ENCODE measurements at regions not wholly inside any gene's neighbourhood (a gene's known extent, or its start where the extent isn't known, plus 50 kb on each side); places are given as distances from the start of the nearest gene placed in this dataset.
"Not testable (repeated sequence)": the region's sequence is repeated elsewhere in the genome, so short reads cannot be mapped to it uniquely, and the experiment has no call there.

DNA sequence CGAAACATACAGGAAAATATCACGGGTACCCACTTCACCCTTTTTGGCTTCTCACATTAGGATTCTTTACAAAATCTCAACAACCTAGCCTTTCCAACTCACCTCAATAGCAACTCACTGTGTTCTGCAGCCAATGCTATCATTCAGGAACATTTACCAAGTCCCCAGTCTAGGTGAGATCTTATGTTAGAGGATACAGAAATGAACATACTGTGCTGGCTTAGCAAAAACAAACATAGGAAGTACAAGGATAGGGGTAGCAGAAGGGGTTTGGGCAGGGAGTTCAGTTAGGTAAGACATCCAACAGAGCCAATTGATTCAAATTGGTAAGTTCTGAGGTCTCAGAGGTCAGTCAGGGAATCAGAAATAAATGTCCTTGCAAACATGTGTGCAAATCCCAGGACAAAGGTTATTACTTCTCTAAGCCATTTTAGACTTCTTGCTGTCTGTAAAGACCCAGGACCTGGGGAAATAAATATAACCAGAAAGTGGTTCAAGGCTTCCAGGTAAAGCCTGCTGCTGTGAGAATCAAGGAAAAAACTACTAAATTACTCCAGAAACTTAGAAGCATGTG, 556.3 kb upstream of the CHAC2 start:
- TF ChIP-seq, protein P1, sequence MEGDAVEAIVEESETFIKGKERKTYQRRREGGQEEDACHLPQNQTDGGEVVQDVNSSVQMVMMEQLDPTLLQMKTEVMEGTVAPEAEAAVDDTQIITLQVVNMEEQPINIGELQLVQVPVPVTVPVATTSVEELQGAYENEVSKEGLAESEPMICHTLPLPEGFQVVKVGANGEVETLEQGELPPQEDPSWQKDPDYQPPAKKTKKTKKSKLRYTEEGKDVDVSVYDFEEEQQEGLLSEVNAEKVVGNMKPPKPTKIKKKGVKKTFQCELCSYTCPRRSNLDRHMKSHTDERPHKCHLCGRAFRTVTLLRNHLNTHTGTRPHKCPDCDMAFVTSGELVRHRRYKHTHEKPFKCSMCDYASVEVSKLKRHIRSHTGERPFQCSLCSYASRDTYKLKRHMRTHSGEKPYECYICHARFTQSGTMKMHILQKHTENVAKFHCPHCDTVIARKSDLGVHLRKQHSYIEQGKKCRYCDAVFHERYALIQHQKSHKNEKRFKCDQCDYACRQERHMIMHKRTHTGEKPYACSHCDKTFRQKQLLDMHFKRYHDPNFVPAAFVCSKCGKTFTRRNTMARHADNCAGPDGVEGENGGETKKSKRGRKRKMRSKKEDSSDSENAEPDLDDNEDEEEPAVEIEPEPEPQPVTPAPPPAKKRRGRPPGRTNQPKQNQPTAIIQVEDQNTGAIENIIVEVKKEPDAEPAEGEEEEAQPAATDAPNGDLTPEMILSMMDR (IDR thresholded peaks at IDR 0.05) = no peak
- TF ChIP-seq POLR2A (IDR thresholded peaks at IDR 0.05) = no peak
- no peak overlapping the region for H3K4me3 ChIP-seq (ENCODE audit: low read depth, poor library complexity, severe bottlenecking)
- DNase-seq (ENCODE audit: low spot score in 2 of 2) = no peak
- intact Hi-C loops (cut with DNase I; ENCODE audit: low total_unique reads) = no loop called here
- WGBS, 2 donors = 84 to 92% methylated on average over 2 of the region's 2 CpGs

GRCh38 chr2:53210538-53210937, 557.1 kb upstream of the CHAC2 start:
- DNase-seq (ENCODE audit: low spot score in 2 of 2) = no peak
- TF ChIP-seq, protein P1 (IDR thresholded peaks at IDR 0.05) = no peak
- TF ChIP-seq POLR2A (IDR thresholded peaks at IDR 0.05) = no peak
- intact Hi-C loops (cut with DNase I; ENCODE audit: low total_unique reads) = no loop called here
- WGBS, 2 donors = 51 to 58% methylated on average over 3 of the region's 3 CpGs
- H3K4me3 ChIP-seq (ENCODE audit: low read depth, poor library complexity, severe bottlenecking) = no peak overlapping the region

- 39 to 47% methylated on average over 5 of the region's 5 CpGs for WGBS, 2 donors
- DNase-seq (ENCODE audit: low spot score in 2 of 2) = no peak
- no peak for TF ChIP-seq POLR2A (IDR thresholded peaks at IDR 0.05)
- TF ChIP-seq, protein P1 (IDR thresholded peaks at IDR 0.05) = no peak
Measured at GRCh38 chr2:53209679-53210458, 557.7 kb upstream of the CHAC2 start.

GRCh38 chr2:53208815-53209214, 558.8 kb upstream of the CHAC2 start:
- no peak for TF ChIP-seq POLR2A (IDR thresholded peaks at IDR 0.05)
- TF ChIP-seq, protein P1 (IDR thresholded peaks at IDR 0.05) = no peak
- intact Hi-C loops (cut with DNase I; ENCODE audit: low total_unique reads) = no loop called here
- H3K4me3 ChIP-seq (ENCODE audit: low read depth, poor library complexity, severe bottlenecking) = no peak overlapping the region
- 60 to 69% methylated on average over 4 of the region's 4 CpGs for WGBS, 2 donors
- no peak for DNase-seq (ENCODE audit: low spot score in 2 of 2)

More at GRCh38 chr2:53209679-53210458, 557.7 kb upstream of the CHAC2 start:
- no peak overlapping the region for H3K4me3 ChIP-seq (ENCODE audit: low read depth, poor library complexity, severe bottlenecking)
- intact Hi-C loops (cut with DNase I; ENCODE audit: low total_unique reads) = no loop called here

DNA sequence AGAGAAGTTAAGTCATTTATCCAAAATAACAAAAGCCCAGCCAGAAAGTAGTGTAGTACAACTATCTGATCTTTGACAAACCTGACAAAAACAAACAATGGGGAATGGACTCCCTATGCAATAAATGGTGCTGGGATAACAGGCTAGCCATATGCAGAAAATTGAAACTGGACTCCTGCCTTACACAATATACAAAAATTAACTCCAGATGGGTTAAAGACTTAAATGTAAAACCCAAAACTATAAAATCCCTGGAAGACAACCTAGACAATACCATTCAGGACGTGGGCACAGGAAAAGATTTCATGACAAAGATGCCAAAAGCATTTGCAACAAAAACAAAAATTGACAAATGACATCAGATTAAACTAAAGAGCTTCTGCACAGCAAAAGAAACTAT, 561.4 kb upstream of the CHAC2 start:
- DNase-seq (ENCODE audit: low spot score in 2 of 2); intact Hi-C loops (cut with DNase I; ENCODE audit: low total_unique reads); H3K4me3 ChIP-seq (ENCODE audit: low read depth, poor library complexity, severe bottlenecking): not testable (repeated sequence)
- 34 to 55% methylated on average over 1 of the region's 1 CpG for WGBS, 2 donors

GRCh38 chr2:53202063-53202462, 565.5 kb upstream of the CHAC2 start:
- peak in 1 of 2 donors; percentile 31 for DNase-seq (ENCODE audit: low spot score in 2 of 2)
- intact Hi-C loops (cut with DNase I; ENCODE audit: low total_unique reads) = no loop called here
- no peak for TF ChIP-seq POLR2A (IDR thresholded peaks at IDR 0.05)
- TF ChIP-seq, protein P1 (IDR thresholded peaks at IDR 0.05) = no peak
- 18 to 19% methylated on average over 3 of the region's 3 CpGs for WGBS, 2 donors
- H3K4me3 ChIP-seq (ENCODE audit: low read depth, poor library complexity, severe bottlenecking) = no peak overlapping the region

Measured in lower leg skin (tissue), 4 donors.